ENCODE measurements at regions not wholly inside any gene's neighbourhood (a gene's known extent, or its start where the extent isn't known, plus 50 kb on each side); places are given as distances from the start of the nearest gene placed in this dataset.

DNA sequence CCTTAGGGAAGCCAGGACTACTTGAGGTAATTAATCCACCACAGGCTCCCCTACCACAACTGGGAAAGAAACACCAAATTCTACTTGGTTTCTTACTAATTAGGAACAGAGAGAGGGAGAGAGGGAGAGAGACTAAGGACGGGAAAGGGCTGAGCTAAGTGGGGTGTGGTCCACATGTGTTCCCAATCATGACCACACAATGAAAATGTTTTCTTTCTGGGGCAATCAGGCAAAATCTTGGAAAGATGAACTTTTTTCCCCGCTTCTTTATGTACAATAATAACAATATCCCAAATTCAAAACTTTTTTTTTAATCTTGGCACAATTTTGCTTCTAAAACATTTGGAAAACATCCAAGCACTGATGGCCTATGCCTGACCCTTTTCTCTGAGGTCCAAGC lies 734.4 kb downstream of the MAFB start:
- no peak for DNase-seq

DNA sequence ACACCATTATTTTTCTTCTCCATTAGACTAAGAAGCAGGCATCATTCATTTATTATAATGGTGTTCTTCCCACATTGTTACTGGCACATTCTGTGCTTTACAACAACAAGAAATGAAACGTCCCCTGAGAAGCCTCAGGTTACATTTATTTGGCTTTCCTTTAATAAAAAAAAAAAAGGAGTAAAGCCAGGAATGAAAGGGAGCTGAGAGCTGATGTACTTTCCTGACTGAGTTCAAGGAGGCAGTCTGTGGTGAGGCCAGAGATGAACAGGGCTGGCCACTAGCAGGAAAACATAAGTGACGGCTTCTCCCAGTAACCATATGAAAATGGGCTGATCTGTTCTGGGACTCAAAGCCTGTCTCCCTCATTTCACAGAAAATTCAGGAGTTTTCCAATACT lies 742.1 kb downstream of the MAFB start:
- DNase-seq = no peak

DNA sequence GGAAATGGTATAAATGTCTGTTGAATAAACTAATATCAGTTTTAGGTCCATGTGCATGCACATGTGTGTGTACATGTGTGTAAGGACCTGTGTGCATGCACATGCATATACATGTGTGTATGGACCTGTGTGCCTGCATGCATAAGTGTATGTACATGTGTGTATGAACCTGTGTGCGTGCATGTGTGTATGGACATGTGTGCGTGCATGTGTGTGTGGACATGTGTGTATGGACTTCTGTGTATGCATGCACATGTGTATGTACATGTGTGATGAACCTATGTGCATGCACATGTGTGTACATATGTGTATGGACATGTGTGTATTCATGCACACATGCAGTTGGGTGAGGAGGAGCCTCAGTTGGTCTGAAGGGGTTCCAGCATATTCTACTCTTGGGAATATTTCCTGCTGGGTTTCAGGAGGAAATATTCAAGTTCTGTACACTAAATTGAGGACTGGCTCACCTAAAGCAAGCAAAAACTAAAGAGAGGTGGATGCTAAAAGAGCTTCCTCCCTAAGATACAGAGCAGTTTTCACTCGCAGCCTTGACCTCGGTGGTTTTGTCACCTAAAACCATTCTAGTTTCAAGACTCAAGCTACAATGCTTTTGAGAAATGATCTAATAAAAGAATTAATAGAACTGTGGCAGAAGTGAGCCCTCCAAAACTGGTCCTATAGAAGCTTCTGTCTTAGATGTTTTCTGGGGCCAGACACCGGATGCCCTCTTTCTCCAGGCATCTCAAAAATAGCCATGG lies 742.8 kb downstream of the MAFB start:
- no peak for DNase-seq

DNA sequence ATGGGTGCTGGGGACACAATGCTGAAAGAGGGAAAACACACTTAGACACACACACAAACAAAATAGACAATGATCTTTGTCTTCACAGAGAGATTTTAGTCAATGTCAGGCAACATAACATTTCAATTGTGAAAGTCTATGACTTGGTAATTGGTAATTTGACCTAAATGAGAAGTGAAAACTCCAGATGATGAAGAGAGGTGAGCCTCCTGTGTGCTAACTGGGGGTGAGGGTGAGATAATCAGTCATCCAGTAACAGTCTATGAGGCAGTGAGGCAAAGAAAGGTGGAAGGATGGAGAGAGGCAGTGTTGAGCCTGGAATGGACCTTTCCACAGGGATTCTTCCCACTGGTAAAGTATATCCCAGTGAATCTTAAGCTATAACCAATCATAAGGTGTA lies 744.2 kb downstream of the MAFB start:
- no peak for DNase-seq

DNA sequence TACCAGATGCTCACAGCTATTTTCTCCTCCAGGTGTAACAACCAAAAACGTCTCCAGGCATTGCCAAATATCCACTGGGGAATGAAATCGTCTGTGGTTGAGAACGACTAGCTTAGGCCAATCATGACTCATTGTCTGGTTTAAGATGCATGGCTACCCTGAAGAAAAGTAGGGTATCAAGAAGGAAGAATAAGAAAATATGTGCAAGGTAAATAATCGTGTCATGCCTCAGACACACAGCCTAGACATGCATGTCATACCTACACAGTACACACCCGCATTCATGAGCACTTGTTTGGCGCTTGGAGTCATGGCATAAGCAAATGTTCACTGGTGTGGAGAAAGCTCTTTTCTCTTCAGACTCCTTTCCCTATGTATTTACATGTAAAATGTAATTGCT lies 745.7 kb downstream of the MAFB start:
- DNase-seq = no peak

DNA sequence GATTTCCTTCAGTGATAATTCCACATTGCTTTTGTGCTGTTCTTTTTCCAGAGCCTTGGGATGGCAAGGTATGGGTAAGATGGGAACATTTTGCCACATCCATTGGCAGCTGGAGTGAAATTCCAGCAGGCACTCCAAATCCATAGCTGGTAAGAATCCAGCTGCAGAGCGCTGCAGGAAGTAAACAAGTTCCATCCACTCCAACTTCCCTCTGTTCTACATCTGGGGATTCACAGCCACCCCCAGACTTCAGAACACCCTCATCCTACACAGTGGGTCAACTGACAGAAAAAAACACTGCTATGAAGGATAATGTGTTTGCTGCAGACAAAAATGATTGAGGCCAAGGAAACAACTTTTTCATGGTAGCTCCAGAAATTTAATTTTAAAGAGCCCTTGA lies 747.8 kb downstream of the MAFB start:
- no peak for DNase-seq

DNA sequence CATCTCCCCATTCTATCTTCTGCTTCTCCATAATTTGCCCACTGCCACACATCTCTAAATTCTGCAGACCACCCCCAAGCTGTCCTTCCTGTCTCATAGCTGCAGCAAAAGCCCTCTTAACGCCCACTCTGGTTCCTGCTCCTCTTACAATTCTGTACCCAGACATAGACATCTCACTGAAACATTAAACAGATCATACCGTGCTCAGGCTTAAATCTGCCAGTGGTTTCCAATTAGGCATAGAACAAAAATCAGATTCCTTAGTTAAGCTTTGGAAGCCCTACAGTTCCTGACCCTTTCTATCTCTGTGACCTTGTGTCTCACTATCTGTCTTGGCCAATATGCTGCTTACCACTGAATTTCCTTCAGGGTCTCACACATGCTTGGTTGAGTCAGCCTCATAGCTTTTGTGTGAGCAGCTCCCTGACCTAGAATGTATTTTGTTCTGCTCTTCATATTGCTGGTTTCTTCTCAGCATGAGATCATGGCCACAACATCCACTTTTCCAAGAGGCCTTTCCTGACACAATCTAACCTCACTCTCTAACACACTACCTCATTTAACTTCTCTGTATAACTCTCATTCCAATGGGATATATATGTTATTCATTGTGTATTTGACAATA lies 749.7 kb downstream of the MAFB start:
- DNase-seq = no peak

DNA sequence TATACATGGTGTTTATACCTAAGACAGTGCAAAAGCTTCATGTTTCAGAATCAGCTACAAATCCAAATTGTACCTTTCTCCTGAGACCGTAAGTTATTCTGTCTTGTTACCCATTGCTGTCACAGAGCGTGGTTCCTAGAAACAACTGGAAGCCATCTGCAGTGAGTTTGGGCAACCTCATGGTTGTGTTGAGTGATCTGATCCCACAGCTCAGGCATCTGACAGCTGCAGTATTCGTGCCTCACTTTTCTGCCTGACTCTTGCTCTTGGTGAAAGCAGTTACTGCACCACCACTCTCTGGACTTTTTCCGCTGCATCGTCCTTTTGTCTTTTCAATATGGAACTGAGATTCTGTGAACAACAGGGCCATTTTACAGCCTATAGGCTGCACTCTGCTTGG lies 752.6 kb downstream of the MAFB start:
- no peak for DNase-seq

DNA sequence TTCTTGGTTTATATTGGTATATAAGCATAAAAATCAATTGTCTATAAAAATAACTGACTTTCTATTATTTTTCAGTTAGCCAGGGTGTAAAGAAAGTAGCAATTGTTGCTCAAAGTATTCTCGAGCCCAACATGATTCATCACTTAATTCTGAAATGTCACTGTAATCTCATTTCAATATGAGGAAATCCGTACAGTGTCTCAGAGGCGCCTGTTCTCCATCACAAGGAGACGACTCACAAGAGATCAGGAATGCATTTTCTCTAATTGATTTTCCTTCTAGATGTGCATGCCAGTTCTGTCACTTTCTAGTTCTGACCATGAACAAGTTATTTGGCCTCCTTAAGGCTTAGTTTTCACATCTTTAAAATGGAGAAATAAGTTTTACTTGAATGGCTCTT lies 753.1 kb downstream of the MAFB start:
- no peak for DNase-seq

DNA sequence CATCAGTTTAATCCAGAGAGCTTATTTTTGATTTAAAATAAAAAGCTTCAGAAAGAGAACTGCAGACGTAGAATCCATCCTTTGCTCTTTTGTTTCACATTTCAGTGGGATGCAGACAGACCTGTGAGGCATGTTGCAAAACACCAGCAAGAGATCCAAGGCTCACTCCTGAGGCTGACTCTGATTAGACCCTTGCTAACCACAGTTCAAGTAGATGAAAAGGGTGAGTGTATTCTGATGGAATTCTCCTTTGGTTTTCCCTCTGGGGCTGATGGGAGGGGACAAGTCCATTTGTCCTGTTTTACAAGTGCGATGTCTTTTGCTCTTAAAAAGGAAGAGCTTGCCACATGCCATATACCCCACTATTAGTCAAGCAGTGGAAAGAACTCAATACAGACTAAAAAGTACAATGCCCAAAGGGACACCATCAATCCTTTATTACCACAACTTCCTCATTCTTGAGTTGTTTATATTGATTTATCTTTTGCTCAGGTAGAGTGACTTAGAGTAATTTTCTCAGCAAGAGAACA lies 772.7 kb downstream of the MAFB start:
- DNase-seq = no peak

DNA sequence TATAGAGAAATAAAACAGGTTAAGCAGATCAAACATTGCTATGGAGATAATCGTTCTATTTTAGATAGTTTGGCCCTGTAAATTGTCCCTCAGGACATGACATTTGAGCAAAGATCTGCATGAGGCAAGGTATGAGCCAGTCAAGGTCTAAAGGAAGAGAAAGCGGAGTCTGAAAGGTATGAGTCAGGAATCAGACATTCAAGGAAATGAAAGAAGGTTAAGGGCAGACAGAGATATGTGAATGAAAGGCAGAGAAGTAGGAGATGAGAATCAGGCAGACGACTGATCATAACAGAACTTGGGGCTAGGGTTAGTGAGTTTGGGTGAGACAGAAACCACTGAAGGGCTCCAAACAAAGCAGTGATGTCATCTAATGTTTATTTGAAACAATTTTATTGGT lies 775.8 kb downstream of the MAFB start:
- DNase-seq = no peak

DNA sequence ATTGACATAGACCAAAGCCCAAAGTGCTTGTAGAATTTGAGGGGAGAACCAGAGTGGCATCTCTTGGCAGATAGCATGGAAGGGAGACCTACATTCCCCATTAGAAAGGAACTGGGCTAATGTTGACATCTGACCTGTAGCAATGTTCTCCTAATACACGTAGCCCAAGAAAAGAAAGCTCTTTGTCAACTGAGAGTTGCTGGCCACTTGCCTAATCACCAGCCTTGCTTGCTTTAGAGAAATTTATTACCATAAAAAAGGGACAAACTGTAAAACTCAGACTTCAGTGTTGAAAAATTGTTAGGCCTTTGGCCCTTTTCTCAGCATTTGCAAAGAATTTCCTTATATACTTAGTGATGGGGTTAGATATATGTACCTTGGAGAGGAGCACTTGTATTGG lies 777.5 kb downstream of the MAFB start:
- no peak for DNase-seq

DNA sequence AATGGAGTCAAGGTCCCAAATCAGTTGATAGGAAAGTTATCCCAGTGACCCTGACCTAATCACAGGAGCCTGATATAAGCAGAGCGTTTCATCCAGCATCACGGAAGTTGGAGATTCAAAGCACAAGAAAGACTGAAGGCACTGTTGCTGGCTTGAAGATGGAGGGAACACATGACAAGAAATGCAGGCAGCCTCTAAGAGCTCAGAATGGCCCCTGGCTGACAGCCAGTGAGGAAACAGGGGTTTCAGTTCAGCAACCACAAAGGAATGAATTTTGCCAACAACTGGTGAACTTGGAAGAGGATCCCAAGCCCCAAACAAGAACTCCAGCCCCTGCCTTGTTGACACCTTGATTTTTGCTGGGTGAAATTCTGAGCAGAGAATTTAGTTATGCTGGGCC lies 778.5 kb downstream of the MAFB start:
- no peak for DNase-seq

DNA sequence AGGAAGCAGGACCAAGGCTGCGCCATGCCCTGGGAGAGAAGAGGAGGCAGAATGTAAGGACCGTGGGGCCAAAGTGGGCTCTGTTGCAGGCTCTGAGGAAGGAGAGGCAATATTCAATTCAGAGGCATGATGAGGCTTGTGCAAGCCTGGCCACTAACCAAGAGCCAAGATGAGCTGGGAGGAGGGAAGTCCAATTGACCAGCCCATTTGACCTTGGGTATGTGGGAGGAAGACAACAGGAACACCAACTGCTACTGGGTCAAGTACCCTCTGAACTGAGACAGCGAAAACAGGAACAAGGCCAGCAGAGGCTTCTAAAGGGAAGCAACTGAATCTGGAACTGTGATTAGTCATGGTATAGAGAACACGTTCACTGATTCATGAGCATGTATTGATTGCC lies 779.6 kb downstream of the MAFB start:
- no peak for DNase-seq

DNA sequence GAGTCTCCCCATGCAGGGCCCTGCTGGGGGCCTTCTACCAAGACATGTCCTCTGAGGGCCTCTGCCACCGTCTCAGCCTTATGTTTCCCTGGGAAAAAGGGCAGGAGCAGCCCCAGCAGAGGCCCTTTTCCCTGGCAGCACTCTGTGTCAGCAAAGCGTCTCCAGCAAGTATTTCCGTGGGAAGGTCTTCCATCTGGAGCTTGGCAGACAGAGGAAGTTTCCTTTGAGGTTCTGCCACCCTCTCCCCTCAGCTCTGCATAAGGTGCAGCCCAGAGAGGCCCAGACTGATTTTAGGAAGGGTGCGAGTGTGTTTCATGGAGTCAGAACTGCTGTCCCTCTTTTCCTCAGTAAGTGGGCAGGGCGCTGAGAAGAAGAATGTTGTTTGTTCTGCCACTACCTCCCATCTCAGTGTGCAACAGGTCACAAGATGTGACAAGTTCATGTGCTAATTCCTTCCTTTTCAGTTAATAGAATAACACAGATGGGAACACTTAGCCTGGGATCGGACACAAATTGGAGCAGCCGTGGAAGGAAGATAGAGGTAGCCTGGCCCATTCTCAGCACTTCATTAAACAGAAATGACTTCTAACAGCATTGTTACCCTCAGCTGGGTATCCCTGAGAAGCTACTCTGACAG lies 784.4 kb downstream of the MAFB start:
- DNase-seq = no peak

DNA sequence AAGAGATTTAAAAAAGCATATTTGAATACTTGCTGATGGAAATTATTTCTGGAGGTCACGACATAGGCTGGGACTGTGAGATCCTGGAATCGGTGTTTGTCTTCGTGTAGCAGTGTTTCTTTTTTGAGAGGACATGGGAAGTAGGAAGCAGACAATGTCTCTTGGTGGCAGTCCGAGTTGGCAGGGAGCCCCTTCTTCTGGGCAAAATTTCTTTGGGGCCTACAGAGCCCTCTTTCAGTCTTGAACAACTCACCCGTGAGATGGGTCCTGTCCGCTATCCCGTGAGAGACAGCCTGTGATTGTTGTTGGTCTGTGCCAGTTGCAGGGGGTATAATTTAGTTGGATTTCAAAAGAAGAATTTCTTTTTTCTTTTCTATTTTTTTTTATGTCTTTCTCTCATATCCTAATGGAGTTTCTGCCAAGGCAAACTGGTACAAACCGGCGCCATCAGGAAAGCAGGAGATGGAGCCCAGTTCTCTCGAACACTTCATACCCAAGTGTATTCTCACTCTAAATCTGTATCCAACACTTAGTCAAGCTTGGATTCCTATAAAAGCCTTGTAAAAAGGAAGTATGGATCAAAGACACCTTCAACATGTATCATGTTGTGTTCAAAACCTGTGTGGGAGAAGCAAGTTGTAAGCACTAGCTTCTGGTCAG lies 785.1 kb downstream of the MAFB start:
- no peak for DNase-seq

DNA sequence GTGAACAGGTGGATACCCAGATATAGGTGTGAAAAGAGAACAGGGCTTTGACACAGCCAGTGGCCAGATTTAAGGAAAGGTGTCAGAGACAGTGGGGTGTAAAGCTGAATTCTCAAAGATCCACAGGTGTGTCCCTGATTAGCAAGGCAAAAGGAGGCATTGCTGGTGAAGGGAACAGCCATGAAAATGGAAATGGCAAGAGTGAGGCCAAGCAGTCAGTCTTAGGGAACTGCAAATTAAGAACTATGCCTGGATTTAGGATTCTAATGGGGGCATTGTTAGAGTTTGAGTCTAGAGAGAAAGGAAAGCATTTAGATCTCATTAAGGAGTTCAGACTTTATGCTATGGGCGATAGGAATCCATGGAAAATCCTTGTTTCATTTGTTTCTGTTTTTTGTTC lies 789.2 kb downstream of the MAFB start:
- DNase-seq = no peak

DNA sequence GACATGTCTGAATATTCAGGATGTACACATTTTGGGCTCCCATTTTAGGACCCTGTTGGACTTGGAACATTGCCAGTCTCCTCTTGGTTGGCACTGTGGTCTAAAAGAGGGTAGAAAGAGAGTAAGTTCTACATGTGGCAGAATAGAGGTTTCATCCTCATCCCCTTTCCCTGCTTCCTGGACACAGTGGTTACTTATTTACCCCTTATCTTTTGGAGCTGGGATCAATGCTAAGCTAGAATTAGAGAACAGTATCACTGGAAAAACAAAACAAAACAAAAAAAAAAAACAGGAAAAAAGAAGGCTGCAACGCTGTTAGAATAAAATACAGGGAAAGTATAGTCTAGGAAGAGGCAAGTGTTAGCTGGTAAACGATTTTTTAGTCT lies 790.6 kb downstream of the MAFB start:
- DNase-seq = no peak

DNA sequence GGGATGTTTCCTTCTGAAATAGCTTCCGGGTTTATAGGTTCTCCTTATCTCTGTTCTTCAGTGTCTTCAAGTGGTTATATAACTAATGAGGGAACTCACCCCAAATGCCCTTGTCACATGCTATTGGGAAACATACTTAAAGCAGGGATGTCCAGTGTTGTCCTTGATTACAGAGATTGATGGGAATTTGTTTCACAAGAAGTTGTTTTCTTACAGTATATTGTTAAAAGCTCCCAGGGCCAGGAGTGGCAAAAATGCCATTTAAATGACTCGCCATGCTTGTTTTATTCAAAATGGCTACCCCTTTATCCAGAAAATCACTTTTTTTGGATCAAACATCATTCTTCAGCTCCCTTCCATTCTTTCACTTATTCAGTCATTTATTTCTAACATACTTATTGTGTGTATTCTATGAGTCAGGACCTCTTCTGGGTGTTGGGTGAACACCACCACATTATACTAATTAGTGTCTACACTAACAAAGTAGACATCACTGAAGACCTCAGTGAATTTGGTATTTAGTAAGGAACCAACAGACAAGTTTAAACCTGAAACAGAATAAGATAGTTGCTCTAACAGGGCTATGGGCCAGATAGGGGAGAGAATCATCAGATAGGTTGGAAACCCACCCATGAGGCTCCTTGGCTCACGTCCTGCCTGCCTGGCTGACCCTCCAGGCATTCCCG lies 791.1 kb downstream of the MAFB start:
- no peak for DNase-seq

DNA sequence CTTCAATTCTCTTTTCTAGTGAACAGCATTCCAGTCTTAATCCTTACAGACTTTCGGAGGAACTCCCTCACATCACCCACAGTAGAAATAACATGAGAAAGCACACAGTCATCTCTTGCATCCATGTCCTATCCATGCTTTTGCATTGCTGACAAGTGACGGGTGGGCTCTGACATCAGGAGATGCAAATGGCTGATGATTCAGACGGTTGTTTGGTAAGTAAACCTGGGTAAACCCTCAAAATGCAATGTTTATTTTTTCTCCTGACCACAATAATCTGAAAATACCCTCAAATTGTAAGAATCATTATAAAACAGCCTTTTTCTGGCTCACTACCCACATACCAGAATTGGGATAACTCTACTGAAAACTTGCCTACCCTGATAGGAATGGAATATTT lies 792.0 kb downstream of the MAFB start:
- DNase-seq = no peak

DNA sequence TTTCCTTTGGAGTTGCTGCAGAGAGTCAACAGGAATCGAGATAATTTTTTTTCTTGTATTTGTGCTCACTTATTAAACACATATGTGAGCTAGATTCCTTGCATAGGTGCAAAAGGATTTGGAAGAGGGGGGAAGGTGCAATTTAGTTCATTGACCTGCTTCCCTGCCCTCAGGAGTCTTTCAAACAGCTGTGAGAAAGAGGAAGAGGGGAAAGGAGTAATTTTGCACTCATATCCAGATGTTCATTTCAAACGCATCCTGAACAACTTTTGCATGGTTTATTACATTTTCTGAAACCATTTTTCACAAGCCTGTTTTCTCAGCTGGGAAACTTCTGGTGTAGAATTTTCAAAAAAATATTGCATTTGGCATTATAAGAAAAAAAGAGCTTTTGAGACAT lies 795.0 kb downstream of the MAFB start:
- no peak for DNase-seq

DNA sequence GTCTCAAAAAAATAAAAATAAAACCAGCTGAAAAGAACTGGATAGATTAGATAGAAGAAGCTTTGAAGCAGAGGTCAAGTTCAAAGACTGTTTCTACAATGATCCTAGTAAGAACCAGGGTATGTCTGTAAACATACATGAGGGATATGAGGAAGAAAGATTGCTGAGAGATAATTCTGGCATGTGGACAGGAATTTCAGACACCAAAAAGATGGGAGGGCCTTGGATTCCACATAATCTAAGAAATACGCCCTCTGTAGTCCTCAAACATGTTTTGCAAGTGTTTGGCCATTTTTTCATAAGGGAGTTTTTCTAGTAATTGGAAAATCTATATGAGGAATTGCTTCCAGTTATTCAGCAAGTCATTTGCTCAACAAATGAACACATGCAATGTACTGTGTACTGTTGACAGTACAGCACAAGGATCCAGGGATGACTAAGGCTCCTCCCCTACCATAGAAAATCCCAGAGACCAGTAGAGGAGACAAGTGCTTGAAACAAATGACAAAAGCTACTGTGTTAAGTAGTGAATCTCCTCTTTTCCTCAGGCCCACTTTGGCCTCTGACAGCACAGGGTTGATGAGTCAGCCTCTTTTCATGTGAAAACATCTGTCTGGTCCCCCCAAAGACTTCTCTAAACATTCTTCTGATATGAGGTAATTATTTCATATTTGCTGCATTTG lies 795.9 kb downstream of the MAFB start:
- DNase-seq = no peak

DNA sequence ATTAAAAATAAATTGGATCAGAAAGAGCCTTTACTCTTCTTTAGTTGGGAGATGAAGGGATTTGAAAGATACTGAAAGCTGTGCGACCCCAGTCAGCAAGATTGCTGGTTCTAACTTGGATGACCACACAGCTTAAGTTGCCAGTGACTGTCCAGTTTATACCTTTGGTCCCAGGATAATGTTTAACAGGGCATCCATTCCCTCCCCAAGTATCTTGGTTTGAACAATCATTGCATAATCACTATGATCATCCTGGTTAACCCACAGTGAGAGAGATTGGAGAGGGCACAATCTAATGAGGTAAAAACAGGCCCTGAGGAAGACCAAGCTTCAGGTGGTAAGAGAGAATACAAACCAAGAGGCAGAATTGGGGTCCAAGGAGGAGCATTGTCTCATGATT lies 798.3 kb downstream of the MAFB start:
- DNase-seq = no peak

Data from NCI-H524 treated with DMSO at 0.1 percent for 48 hours (cell line).